ENCODE measurements at regions not wholly inside any gene's neighbourhood (a gene's known extent, or its start where the extent isn't known, plus 50 kb on each side); places are given as distances from the start of the nearest gene placed in this dataset.
A peak's percentile ranks its signal among the peaks of the same experiment; 100 is the strongest.

DNA sequence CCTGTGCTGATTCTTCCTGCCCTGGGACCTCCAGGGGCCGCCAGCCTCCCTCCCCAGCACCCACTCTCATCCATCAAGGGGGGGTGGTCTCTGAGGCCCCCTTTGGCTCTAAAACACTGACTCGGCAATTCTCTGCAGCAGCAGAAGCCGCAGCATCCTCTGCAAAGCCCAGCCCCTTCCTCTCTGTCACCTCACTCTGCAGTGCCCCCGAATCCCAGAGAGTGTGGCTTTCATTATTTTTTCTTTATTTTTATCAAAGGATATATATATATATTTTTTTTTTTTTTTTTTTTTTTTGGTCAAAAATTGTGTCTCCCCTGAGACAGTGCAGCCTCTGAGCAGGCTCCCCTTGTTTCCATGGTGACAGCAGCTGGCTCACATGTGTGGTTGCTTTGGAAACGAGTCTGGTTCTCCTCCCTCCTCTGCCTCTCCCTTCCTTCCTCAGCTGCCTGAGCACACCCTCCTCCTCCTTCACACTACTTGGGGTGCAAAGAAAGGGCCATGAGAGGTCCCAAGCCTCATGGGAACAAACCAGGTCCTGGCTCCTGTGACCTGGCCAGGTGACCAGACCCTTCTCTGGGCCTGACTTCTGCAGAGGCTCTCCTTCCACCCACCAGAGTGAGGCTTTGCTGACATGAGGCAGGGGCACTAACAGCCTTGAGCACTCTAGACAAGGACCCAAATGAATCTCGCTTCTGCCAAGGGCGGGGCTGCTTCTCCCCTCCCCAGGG, 100.5 kb downstream of the LRRC74A start:
- H3K9me3 ChIP-seq: no peaks in the 10 kb centered on the region
- H3K27me3 ChIP-seq: no peaks in the 10 kb centered on the region
- peak; percentile 79 for DNase-seq (ENCODE audit: low spot score)
- H3K27ac ChIP-seq: no peak overlapping the region
- H3K36me3 ChIP-seq: no peaks in the 10 kb centered on the region
- TF ChIP-seq, protein P1, sequence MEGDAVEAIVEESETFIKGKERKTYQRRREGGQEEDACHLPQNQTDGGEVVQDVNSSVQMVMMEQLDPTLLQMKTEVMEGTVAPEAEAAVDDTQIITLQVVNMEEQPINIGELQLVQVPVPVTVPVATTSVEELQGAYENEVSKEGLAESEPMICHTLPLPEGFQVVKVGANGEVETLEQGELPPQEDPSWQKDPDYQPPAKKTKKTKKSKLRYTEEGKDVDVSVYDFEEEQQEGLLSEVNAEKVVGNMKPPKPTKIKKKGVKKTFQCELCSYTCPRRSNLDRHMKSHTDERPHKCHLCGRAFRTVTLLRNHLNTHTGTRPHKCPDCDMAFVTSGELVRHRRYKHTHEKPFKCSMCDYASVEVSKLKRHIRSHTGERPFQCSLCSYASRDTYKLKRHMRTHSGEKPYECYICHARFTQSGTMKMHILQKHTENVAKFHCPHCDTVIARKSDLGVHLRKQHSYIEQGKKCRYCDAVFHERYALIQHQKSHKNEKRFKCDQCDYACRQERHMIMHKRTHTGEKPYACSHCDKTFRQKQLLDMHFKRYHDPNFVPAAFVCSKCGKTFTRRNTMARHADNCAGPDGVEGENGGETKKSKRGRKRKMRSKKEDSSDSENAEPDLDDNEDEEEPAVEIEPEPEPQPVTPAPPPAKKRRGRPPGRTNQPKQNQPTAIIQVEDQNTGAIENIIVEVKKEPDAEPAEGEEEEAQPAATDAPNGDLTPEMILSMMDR (IDR thresholded peaks at IDR 0.05): no peak
- peaks cover 0 to 62% of the 10 kb centered on the region in 2 donors for H3K4me1 ChIP-seq
- no peak overlapping the region for H3K4me3 ChIP-seq

DNA sequence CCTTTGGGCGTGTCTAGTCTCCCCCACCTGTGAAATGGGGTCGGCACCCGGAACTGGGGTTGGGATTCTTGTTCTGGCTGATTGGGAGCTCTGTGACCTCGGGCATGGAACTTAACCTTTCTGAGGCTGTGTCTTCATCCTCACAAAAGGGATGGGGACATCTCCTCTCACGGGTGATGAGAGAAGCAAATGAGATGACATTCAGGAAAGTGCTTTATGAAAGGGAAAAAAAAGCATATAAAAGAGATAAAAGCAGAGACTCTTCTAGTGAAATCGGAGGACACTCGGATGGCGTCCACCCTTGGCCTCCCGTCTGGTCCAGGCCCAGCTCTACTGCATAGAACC, 98.9 kb downstream of the LRRC74A start:
- H3K27me3 ChIP-seq: no peaks in the 10 kb centered on the region
- H3K4me1 ChIP-seq: peaks cover 0 to 70% of the 10 kb centered on the region in 2 donors
- H3K36me3 ChIP-seq: no peaks in the 10 kb centered on the region
- H3K4me3 ChIP-seq: no peak overlapping the region
- H3K27ac ChIP-seq: no peak overlapping the region
- H3K9me3 ChIP-seq: no peaks in the 10 kb centered on the region
- TF ChIP-seq, protein P1 (IDR thresholded peaks at IDR 0.05): no peak
- DNase-seq (ENCODE audit: low spot score): no peak

DNA sequence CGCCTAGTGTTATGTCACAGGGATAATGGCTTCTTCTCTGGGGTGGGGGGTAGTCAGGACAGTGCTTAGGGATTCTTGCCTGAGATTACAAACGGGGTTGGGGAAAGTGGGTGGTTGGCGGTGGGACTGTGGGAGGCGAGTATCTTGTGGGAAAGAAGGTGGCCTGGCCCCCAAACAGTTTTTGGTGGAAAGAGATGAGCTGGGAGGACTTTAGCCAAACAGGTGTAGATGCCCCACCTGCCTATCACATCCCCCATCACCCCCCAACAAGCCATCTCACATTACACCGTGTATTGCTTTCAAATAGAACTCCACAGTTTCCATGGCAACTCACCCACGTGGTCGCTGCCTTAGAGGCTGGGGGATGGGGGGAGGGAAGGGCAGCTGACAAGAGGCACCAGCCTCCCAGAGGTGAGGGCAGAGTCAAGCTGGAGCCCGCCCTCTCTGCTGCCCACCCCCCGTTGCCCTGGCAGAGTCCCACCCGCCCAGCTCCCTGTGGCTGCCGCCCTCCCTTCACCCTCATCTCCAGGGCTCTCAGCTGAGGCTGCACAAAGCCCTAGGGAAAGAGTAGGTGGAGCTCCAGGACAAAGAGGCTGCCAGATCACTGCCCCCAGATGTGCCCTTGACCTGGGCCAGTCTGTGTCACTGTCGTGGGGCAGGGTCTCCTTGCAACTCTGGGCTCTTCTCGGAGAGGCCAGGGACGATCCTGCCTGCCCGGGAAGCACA, 98.3 kb downstream of the LRRC74A start:
- DNase-seq (ENCODE audit: low spot score): no peak
- Histone ChIP-seq H3K4me1 (peaks cover 0 to 70% of the 10 kb centered on the region in 2 donors), H3K4me3 (no peak overlapping the region), H3K27me3 (no peaks in the 10 kb centered on the region), H3K9me3 (no peaks in the 10 kb centered on the region), H3K27ac (no peak overlapping the region), H3K36me3 (no peaks in the 10 kb centered on the region)
- TF ChIP-seq, protein P1 (IDR thresholded peaks at IDR 0.05): no peak

DNA sequence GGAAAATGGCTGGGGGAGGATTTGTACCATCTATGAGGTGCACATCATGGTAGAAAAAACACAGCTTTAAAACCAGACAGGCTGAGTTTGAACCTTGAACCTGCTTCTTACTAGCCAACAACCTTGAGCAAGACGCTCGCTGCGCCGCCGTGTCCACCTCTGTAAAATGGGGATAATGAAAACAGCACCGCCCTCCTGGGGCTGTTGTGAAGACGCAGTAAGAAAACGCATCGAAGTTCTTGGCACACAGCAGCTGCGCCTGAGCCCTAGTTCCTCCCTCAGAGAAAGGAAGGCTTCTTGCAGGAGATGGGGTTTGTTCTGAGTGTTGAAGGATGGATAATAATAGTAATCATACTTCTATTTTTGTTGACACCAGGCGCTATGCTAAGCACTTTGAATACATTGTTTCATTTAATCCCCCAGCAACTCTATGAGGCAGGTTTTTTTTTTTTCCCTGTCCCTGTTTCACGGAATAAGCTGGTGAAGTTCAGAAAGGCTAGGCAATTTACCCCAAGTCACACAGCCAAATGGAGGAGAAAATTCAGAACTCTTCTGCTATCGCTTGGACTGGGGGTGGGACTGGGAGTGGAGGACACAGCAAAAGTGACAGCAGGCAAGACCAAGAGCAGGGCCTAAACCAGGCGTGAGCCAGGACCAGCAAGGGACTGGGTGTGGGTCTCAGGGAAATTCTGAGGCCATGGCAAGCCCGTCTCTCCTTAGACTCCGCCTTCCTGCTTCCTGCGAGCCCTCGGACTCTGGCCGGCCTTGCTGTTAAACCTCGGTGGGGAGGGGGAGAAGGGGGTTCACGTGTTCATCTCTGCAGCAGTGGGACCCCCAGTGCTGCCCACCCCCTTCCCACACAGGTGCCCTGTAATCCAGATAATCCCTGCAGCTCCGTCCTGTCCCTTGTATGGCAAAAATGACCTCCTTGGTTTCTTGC, 97.5 kb downstream of the LRRC74A start:
- Histone ChIP-seq H3K27me3 (no peaks in the 10 kb centered on the region), H3K27ac (no peak overlapping the region), H3K4me1 (peaks cover 0 to 70% of the 10 kb centered on the region in 2 donors), H3K4me3 (no peak overlapping the region), H3K36me3 (no peaks in the 10 kb centered on the region), H3K9me3 (no peaks in the 10 kb centered on the region)
- TF ChIP-seq, protein P1 (IDR thresholded peaks at IDR 0.05): no peak
- no peak for DNase-seq (ENCODE audit: low spot score)

DNA sequence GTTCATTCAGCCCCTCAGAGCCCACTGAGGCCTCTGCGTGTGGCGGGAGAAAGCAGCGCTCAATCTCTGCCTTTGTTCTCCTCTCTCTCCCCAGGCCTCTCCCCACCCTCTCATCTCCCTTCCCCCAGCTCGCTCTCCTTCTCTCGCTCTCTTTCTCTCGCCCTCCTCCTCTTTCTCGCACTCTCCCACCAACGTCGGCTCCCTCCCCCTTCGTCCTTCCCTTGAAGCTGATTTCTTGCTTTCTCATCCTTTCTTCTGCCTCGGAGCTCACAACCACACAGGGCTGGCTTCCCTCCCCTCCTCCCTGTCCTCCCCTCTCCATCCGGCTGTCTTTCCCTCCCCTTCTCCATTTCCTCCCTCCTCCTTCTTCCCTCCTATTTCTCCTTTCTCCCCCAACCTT, 96.4 kb downstream of the LRRC74A start:
- H3K36me3 ChIP-seq: no peaks in the 10 kb centered on the region
- TF ChIP-seq, protein P1 (IDR thresholded peaks at IDR 0.05): no peak
- peaks cover 0 to 70% of the 10 kb centered on the region in 2 donors for H3K4me1 ChIP-seq
- H3K9me3 ChIP-seq: no peaks in the 10 kb centered on the region
- H3K4me3 ChIP-seq: no peak overlapping the region
- no peak for DNase-seq (ENCODE audit: low spot score)
- H3K27ac ChIP-seq: peak overlapping the region in 1 of 2 donors; percentile 26
- H3K27me3 ChIP-seq: no peaks in the 10 kb centered on the region
